Mammary epithelial cell (primary cell): ENCODE measurements at regions not wholly inside any gene's neighbourhood (a gene's known extent, or its start where the extent isn't known, plus 50 kb on each side); places are given as distances from the start of the nearest gene placed in this dataset.

Experiments
- CTCF ChIP-seq, 2 donors: IDR thresholded peaks in 1 of 2; conservative IDR thresholded peaks in 1 of 2; 2 replicates each; pipeline ENCODE4 v1.5.1; 2011 to 2012; ENCODE audit warnings: inconsistent platforms in 2 of 2, low read length in 2 of 2, mild to moderate bottlenecking in 2 of 2, control low read depth in 1 of 2, low read depth in 1 of 2; ENCODE audit not compliant: insufficient read depth in 1 of 2; ENCODE audit errors: extremely low read depth in 1 of 2
- EZH2 ChIP-seq: IDR thresholded peaks from 2 replicates; pipeline ENCODE4 v1.6.1; 2012; ENCODE audit warnings: low read length, inconsistent platforms, borderline replicate concordance

DNA sequence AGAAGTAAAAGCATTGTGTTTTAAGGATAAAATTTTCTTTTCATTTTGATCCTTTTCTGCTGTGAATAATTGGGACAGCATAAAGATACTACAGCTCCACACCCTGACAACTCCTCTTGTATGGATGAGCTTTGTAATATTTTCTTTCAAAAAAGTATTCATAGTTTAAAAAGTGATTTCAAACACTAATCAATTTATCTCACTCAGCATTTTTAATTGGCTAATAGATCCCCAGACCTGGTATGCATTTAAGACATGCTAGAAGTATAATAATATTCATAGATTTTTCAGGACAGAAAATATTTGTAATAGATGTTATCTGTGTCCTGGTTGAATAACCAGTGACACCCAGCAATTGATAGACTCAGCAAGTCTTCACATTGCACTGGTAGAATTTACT is 510.7 kb downstream of the RIT2 start:
- no peak for TF ChIP-seq EZH2
- TF ChIP-seq CTCF (conservative IDR thresholded peaks at IDR 0.05 in 1 of 2, IDR thresholded peaks at IDR 0.05 in 1 of 2; ENCODE audit: extremely low read depth in 1 of 2, insufficient read depth in 1 of 2, low read depth in 1 of 2, low read length in 2 of 2) = no peak
